IPS-NIHi7 (cell line): ENCODE measurements at regions not wholly inside any gene's neighbourhood (a gene's known extent, or its start where the extent isn't known, plus 50 kb on each side); places are given as distances from the start of the nearest gene placed in this dataset.
"Not testable (repeated sequence)": the region's sequence is repeated elsewhere in the genome, so short reads cannot be mapped to it uniquely, and the experiment has no call there.

Experiments
- DNase-seq: peaks from one replicate; pipeline ENCODE4 v3.0.0; 2012; ENCODE audit warnings: mixed read lengths; ENCODE audit errors: extremely low spot score

DNA sequence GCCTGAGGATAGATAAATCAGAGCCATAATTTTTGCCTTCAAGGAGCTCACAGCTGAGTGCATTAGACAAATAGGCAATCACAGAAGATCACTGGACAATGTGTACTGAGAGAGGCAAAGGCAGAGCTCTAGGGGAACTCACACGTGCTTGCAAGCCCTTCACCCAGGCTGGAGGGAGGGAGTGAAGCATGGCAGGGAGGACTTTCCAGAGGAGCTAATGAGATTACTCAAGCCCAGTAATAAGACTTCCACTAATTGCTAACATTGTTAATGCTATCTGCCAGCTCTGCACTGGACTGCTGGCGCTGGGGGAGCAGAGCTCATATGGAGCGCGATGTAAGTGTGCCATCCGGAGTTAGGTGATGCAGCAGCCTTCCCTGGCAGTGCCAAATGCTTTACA is 408.4 kb downstream of the NTRK2 start:
- DNase-seq = no peak

DNA sequence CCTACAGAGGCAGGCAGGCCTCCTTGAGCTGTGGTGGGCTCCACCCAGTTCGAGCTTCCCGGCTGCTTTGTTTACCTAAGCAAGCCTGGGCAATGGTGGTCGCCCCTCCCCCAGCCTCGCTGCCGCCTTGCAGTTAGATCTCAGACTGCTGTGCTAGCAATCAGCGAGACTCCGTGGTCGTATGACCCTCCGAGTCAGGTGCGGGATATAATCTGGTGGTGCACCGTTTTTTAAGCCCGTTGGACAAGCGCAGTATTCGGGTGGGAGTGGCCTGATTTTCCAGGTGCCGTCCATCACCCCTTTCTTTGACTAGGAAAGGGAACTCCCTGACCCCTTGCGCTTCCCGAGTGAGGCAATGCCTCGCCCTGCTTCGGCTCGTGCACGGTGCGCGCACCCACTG is 407.6 kb downstream of the NTRK2 start:
- not testable (repeated sequence) for DNase-seq
